Heart left ventricle (tissue), 16 donors: ENCODE measurements at regions not wholly inside any gene's neighbourhood (a gene's known extent, or its start where the extent isn't known, plus 50 kb on each side); places are given as distances from the start of the nearest gene placed in this dataset.

Source experiments
- ATAC-seq, 4 donors: fragments of 200-7000 bp; cut with Tn5 transposase; one replicate each; pipeline ENCODE4 v1.9.1; 2020 to 2022; ENCODE audit warnings: moderate library complexity in 4 of 4, mild to moderate bottlenecking in 3 of 4, moderate number of reproducible peaks in 1 of 4
- DNase-seq, 5 donors: peaks; one replicate each; pipeline ENCODE4 v3.0.0-alpha.2; 2020
- H3K27ac ChIP-seq, 12 donors: fragments of 200-600 bp; sonication (generic) in 4 of 12; one replicate each; pipeline versions ENCODE4 v1.5.0 to v1.8.0; 2016 to 2022; ENCODE audit warnings: mild to moderate bottlenecking in 2 of 12
- H3K27me3 ChIP-seq, 9 donors: fragments of 200-600 bp; sonication (generic) in 2 of 9; one replicate each; pipeline versions ENCODE4 v1.5.1 to v1.8.0; 2016 to 2022; ENCODE audit warnings: mild to moderate bottlenecking in 3 of 9
- H3K36me3 ChIP-seq, 9 donors: fragments of 200-600 bp; sonication (generic) in 2 of 9; one replicate each; pipeline versions ENCODE4 v1.5.0 to v1.8.0; 2018 to 2022; ENCODE audit warnings: mild to moderate bottlenecking in 2 of 9
- H3K4me1 ChIP-seq, 12 donors: fragments of 200-600 bp; sonication (generic) in 4 of 12; one replicate each; pipeline versions ENCODE4 v1.5.0 to v1.8.0; 2016 to 2022; ENCODE audit warnings: mild to moderate bottlenecking in 3 of 12
- H3K4me3 ChIP-seq, 12 donors: fragments of 200-600 bp; sonication (generic) in 4 of 12; one replicate each; pipeline versions ENCODE4 v1.5.0 to v1.8.0; 2017 to 2022; ENCODE audit warnings: mild to moderate bottlenecking in 9 of 12, moderate library complexity in 4 of 12
- H3K9me3 ChIP-seq, 12 donors: fragments of 200-600 bp; sonication (generic) in 4 of 12; one replicate each; pipeline versions ENCODE4 v1.5.0 to v1.8.0; 2016 to 2022; ENCODE audit warnings: mild to moderate bottlenecking in 1 of 12
- POLR2A ChIP-seq, 2 donors: fragments of 450-650 bp; IDR thresholded peaks; one replicate each; pipeline ENCODE4 v1.6.1; 2017; ENCODE audit warnings: antibody characterized with exemption in 2 of 2, mild to moderate bottlenecking in 2 of 2, moderate library complexity in 2 of 2
- WGBS, 4 donors: extraction: QIAGEN DNeasy Blood & Tissue Kit in 2 of 4; methylation state at CpG; one replicate each; pipeline versions ENCODE4 v1.1.5 to v1.1.7; 2013 to 2018; 5-methylcytosine and 5-hydroxymethylcytosine counted together
- intact Hi-C, 10 donors: fragments of 100-400 bp; cut with DNase I; formaldehyde crosslinking; loops; one replicate each; pipeline versions ENCODE4 v1.11.1 to v1.14.2; 2022
- TF ChIP-seq, protein P1 (sequence below), 12 donors: fragments of 200-600 bp; sonication (generic) in 4 of 12; IDR thresholded peaks; one replicate each; pipeline versions ENCODE4 v1.5.0 to v1.8.0; 2018 to 2022; ENCODE audit warnings: antibody characterized with exemption in 12 of 12, mild to moderate bottlenecking in 5 of 12
- donor health status: ischemic (EF 13 %, LVEDD 7.1; RV severe dilation, severe dysfunction).
- donor health status: healthy with polysubstance abuse.
- donor health status: DM: no; HTN: yes; CAD: no.
- donor health status: DM: no; HTN: no; CAD: no.
- donor health status: ischemic (EF 25% LVEDD 6.9; RV normal size, moderate dysfunction).
- donor health status: ischemic (EF 25% LVEDD 5.7; RV mildly dilated, moderate dysfunction).
- donor health status: healthy.
- donor health status: DM: yes; HTN: yes; CAD: no.
- donor health status: ischemic (EF 35%, LVEDD 5.7; RV mildly dilated, moderate dysfunction).
- donor health status: nonischemic (EF 11% LVEDD 7.7; RV severe dilation, severe dysfunction).
- donor health status: DM: yes; HTN: yes; CAD: no.
- donor health status: PGD.
- donor health status: ischemic (EF 29% LVEDD 5.4; RV normal size, mild dysfunction).
- donor health status: nonischemic (EF 23%, LVEDD 6.1; RV moderate dilation, normal function).

GRCh38 chr5:96563816-96564215 lies 98.4 kb upstream of the CAST start:
- H3K27ac ChIP-seq, result no peak overlapping the region
- H3K27me3 ChIP-seq, result no peaks in the 10 kb centered on the region
- H3K4me3 ChIP-seq, result no peak overlapping the region
- no peaks in the 10 kb centered on the region for H3K9me3 ChIP-seq
- peaks cover 0 to 9% (median 0%) of the 10 kb centered on the region in 12 donors for H3K4me1 ChIP-seq
- ATAC-seq (no peak), DNase-seq (no peak)
- WGBS, 4 donors, result 68 to 89% (median 82%) methylated on average over 3 of the region's 3 CpGs
- TF ChIP-seq, protein P1, sequence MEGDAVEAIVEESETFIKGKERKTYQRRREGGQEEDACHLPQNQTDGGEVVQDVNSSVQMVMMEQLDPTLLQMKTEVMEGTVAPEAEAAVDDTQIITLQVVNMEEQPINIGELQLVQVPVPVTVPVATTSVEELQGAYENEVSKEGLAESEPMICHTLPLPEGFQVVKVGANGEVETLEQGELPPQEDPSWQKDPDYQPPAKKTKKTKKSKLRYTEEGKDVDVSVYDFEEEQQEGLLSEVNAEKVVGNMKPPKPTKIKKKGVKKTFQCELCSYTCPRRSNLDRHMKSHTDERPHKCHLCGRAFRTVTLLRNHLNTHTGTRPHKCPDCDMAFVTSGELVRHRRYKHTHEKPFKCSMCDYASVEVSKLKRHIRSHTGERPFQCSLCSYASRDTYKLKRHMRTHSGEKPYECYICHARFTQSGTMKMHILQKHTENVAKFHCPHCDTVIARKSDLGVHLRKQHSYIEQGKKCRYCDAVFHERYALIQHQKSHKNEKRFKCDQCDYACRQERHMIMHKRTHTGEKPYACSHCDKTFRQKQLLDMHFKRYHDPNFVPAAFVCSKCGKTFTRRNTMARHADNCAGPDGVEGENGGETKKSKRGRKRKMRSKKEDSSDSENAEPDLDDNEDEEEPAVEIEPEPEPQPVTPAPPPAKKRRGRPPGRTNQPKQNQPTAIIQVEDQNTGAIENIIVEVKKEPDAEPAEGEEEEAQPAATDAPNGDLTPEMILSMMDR (IDR thresholded peaks at IDR 0.05), result no peak
- TF ChIP-seq POLR2A (IDR thresholded peaks at IDR 0.05), result no peak
- H3K36me3 ChIP-seq, result no peaks in the 10 kb centered on the region
- intact Hi-C loops, result no loop called here

DNA sequence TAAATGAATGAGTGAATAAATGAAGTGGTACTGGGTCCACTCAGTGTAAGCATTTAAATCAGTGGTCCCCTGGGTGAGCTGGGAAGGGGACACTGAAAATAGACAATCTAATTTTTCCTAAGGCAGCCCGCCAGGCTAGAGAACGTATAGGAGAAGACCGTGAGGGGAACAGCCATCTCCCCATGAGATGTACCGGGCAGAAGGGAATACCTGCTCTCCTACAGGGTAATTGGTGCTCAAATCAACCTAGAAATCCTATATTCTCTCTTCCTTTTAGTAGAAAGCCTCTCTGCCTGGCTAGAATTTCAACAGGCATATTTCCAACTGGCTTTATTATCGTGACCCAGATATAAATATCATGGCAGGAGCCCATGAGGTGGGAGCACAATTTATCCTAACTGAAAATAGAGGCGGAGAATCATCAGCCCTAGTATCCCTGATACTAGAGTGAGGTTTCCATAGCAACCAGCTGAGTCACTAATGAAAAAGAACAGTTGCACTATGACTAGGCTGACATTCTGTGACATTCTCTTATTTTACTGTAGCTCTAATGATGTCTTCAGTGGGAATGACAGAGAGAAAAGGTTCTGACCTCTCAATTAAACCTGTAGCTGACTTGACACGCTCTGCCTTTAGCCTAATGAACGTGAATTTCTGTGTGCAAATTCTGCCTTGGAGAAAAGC lies 96.5 kb upstream of the CAST start:
- TF ChIP-seq, protein P1 (IDR thresholded peaks at IDR 0.05), result no peak
- no peak for TF ChIP-seq POLR2A (IDR thresholded peaks at IDR 0.05)
- intact Hi-C loops, result no loop called here
- 46 to 70% (median 60%) methylated on average over 8 of the region's 8 CpGs for WGBS, 4 donors

GRCh38 chr5:96566833-96567587 lies 95.2 kb upstream of the CAST start:
- 46 to 56% (median 46%) methylated on average over 8 of the region's 8 CpGs for WGBS, 4 donors
- Histone ChIP-seq H3K27me3 (no peaks in the 10 kb centered on the region), H3K9me3 (no peaks in the 10 kb centered on the region), H3K4me3 (no peak overlapping the region), H3K4me1 (peaks cover 0 to 9% (median 0%) of the 10 kb centered on the region in 12 donors), H3K36me3 (no peaks in the 10 kb centered on the region), H3K27ac (no peak overlapping the region)
- intact Hi-C loops, result no loop called here
- TF ChIP-seq POLR2A (IDR thresholded peaks at IDR 0.05), result no peak
- TF ChIP-seq, protein P1 (IDR thresholded peaks at IDR 0.05), result no peak
- no peak for DNase-seq
- no peak for ATAC-seq

More for the DNA sequence above, 96.5 kb upstream of the CAST start:
- Histone ChIP-seq H3K36me3 (no peaks in the 10 kb centered on the region), H3K9me3 (no peaks in the 10 kb centered on the region), H3K27me3 (no peaks in the 10 kb centered on the region), H3K4me1 (peaks cover 0 to 9% (median 0%) of the 10 kb centered on the region in 12 donors), H3K27ac (no peak overlapping the region), H3K4me3 (no peak overlapping the region)
- ATAC-seq, result no peak
- DNase-seq, result no peak

- no peak for TF ChIP-seq POLR2A (IDR thresholded peaks at IDR 0.05)
- TF ChIP-seq, protein P1 (IDR thresholded peaks at IDR 0.05), result no peak
- intact Hi-C loops, result no loop called here
- Histone ChIP-seq H3K9me3 (no peaks in the 10 kb centered on the region), H3K4me1 (peaks cover 0 to 9% (median 0%) of the 10 kb centered on the region in 12 donors), H3K27ac (no peak overlapping the region), H3K4me3 (no peak overlapping the region), H3K27me3 (no peaks in the 10 kb centered on the region), H3K36me3 (no peaks in the 10 kb centered on the region)
- WGBS, 4 donors, result 74 to 89% (median 85%) methylated on average over 4 of the region's 4 CpGs
- DNase-seq (no peak), ATAC-seq (no peak)
These were observed 92.8 kb upstream of the CAST start for GRCh38 chr5:96569332-96569731.
